ENCODE measurements at regions not wholly inside any gene's neighbourhood (a gene's known extent, or its start where the extent isn't known, plus 50 kb on each side); places are given as distances from the start of the nearest gene placed in this dataset.

GRCh38 chr6:153804755-153805330, 234.2 kb upstream of the OPRM1 start:
- Mint-ChIP-seq H3K27ac (no peak overlapping the region), H3K27me3 (ENCODE audit: insufficient read depth) (no peaks in the 10 kb centered on the region), H3K4me1 (ENCODE audit: low read depth) (no peaks in the 10 kb centered on the region), H3K4me3 (no peak overlapping the region), H3K36me3 (ENCODE audit: low read depth) (no peaks in the 10 kb centered on the region), H3K9me3 (no peaks in the 10 kb centered on the region)
- no peak for DNase-seq (ENCODE audit: low spot score)
- intact Hi-C loops (cut with micrococcal nuclease): no loop called here

DNA sequence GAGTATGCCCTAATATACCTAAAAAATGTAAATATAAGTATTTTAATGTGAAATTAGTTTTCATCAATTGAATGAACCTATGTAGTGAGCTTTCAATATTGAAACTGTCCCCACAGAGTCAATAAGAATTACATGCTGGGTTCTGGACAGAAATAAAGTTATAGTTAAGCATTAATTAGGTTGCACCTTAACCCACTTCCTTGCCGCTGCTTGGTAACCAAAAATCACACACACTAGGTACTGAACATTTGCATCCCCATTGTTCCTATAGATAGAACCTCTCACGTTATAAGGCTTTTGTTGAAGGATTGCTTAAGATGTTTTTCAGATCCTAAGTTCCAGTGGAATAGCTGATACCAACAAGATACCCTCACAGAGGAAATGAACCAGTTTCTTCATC, 237.1 kb upstream of the OPRM1 start:
- no peak overlapping the region for H3K27ac Mint-ChIP-seq
- H3K36me3 Mint-ChIP-seq (ENCODE audit: low read depth): no peaks in the 10 kb centered on the region
- no peak overlapping the region for H3K4me3 Mint-ChIP-seq
- H3K9me3 Mint-ChIP-seq: no peaks in the 10 kb centered on the region
- H3K27me3 Mint-ChIP-seq (ENCODE audit: insufficient read depth): no peaks in the 10 kb centered on the region
- no peak for DNase-seq (ENCODE audit: low spot score)
- no peaks in the 10 kb centered on the region for H3K4me1 Mint-ChIP-seq (ENCODE audit: low read depth)
- intact Hi-C loops (cut with micrococcal nuclease): no loop called here

DNA sequence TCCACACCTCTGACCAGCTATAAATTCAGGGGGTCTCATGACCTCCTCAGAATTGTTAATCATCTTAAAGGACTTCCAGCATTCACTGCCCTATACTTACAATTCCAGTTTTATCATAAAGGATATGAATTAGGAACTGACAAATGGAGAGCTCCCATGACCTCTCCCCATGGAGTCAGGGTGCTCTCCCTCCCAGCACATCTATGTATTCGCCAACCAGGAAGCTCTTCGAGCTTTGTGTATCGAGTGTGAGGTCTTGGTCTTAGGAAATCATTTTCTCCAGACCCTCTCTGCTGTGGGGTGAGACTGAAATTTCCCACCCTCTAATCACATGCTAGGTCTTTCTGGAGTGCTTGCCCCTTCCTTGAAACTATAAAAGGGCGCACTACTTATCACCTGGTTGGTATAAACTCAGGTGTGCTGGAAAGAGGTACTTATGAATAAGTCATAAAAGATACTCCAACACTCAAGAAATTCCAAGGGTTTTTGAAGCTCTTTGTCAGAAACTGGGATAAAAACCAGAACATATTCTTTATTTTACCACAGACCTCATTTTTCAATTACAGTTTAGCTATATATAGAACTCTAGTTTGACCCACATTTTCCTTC, 238.4 kb upstream of the OPRM1 start:
- Mint-ChIP-seq H3K36me3 (ENCODE audit: low read depth) (no peaks in the 10 kb centered on the region), H3K27me3 (ENCODE audit: insufficient read depth) (no peaks in the 10 kb centered on the region), H3K4me1 (ENCODE audit: low read depth) (no peaks in the 10 kb centered on the region), H3K4me3 (no peak overlapping the region), H3K9me3 (no peaks in the 10 kb centered on the region), H3K27ac (no peak overlapping the region)
- intact Hi-C loops (cut with micrococcal nuclease): no loop called here
- no peak for DNase-seq (ENCODE audit: low spot score)

- intact Hi-C loops (cut with micrococcal nuclease): no loop called here
These were observed 248.1 kb upstream of the OPRM1 start for GRCh38 chr6:153790876-153791473.

DNA sequence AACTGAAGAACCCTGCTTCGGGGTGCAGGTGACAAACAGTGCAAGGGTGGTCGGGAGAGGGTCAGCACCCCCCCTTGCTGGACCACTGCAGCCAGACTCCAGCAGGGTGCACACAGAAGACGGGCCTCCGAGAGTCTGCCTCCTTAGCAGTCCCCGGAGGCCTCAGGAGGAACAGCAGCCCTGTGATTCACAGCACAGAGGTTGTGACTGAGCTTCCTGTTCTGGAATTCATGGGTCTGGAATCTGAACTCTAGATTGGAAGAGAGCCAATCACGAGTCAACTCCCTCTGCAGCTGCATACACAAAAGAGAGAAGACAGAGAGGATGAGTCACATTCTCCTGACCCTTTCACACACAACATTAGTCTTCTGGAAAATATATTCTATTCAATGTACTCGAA, 249.0 kb upstream of the OPRM1 start:
- Mint-ChIP-seq H3K4me3 (no peak overlapping the region), H3K4me1 (ENCODE audit: low read depth) (no peaks in the 10 kb centered on the region), H3K27ac (no peak overlapping the region), H3K27me3 (ENCODE audit: insufficient read depth) (no peaks in the 10 kb centered on the region), H3K36me3 (ENCODE audit: low read depth) (no peaks in the 10 kb centered on the region), H3K9me3 (no peaks in the 10 kb centered on the region)
- DNase-seq (ENCODE audit: low spot score): no peak
- intact Hi-C loops (cut with micrococcal nuclease): no loop called here

More at GRCh38 chr6:153790876-153791473, 248.1 kb upstream of the OPRM1 start:
- H3K9me3 Mint-ChIP-seq: no peaks in the 10 kb centered on the region
- no peak for DNase-seq (ENCODE audit: low spot score)
- H3K4me3 Mint-ChIP-seq: no peak overlapping the region
- no peaks in the 10 kb centered on the region for H3K4me1 Mint-ChIP-seq (ENCODE audit: low read depth)
- no peaks in the 10 kb centered on the region for H3K36me3 Mint-ChIP-seq (ENCODE audit: low read depth)
- no peaks in the 10 kb centered on the region for H3K27me3 Mint-ChIP-seq (ENCODE audit: insufficient read depth)
- no peak overlapping the region for H3K27ac Mint-ChIP-seq

GRCh38 chr6:153787341-153787606, 251.8 kb upstream of the OPRM1 start:
- no peak overlapping the region for H3K27ac Mint-ChIP-seq
- no peak for DNase-seq (ENCODE audit: low spot score)
- intact Hi-C loops (cut with micrococcal nuclease): no loop called here
- no peaks in the 10 kb centered on the region for H3K36me3 Mint-ChIP-seq (ENCODE audit: low read depth)
- H3K27me3 Mint-ChIP-seq (ENCODE audit: insufficient read depth): no peaks in the 10 kb centered on the region
- H3K4me1 Mint-ChIP-seq (ENCODE audit: low read depth): no peaks in the 10 kb centered on the region
- no peaks in the 10 kb centered on the region for H3K9me3 Mint-ChIP-seq
- H3K4me3 Mint-ChIP-seq: no peak overlapping the region

GRCh38 chr6:153781306-153781705, 257.7 kb upstream of the OPRM1 start:
- intact Hi-C loops (cut with micrococcal nuclease): no loop called here
- no peaks in the 10 kb centered on the region for H3K4me1 Mint-ChIP-seq (ENCODE audit: low read depth)
- DNase-seq (ENCODE audit: low spot score): no peak
- H3K27ac Mint-ChIP-seq: no peak overlapping the region
- H3K36me3 Mint-ChIP-seq (ENCODE audit: low read depth): no peaks in the 10 kb centered on the region
- no peak overlapping the region for H3K4me3 Mint-ChIP-seq
- H3K9me3 Mint-ChIP-seq: no peaks in the 10 kb centered on the region
- no peaks in the 10 kb centered on the region for H3K27me3 Mint-ChIP-seq (ENCODE audit: insufficient read depth)

DNA sequence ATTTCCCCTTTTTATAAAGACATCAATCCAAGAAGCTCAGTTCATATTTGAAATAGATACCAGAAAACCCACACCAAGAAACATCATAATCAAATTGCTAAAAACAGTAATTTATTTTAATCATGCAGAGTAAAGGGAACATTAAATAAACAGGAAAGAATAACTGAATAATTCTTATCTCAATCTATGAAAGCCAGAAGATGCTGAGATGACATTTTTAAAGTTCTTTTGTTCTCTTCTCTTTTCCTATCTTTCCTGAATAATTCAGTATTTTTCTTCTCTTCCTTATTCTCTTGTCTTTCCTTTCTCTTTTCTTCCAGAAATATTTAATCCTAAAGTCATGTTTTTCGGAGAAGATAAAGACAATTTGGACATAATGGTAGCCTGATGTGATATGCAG, 259.0 kb upstream of the OPRM1 start:
- intact Hi-C loops (cut with micrococcal nuclease): no loop called here
- no peak for DNase-seq (ENCODE audit: low spot score)
- Mint-ChIP-seq H3K9me3 (no peaks in the 10 kb centered on the region), H3K4me1 (ENCODE audit: low read depth) (no peaks in the 10 kb centered on the region), H3K27me3 (ENCODE audit: insufficient read depth) (no peaks in the 10 kb centered on the region), H3K36me3 (ENCODE audit: low read depth) (no peaks in the 10 kb centered on the region), H3K4me3 (no peak overlapping the region), H3K27ac (no peak overlapping the region)

- no peak for DNase-seq (ENCODE audit: low spot score)
- Mint-ChIP-seq H3K27ac (no peak overlapping the region), H3K4me3 (no peak overlapping the region), H3K9me3 (no peaks in the 10 kb centered on the region), H3K36me3 (ENCODE audit: low read depth) (no peaks in the 10 kb centered on the region), H3K27me3 (ENCODE audit: insufficient read depth) (no peaks in the 10 kb centered on the region), H3K4me1 (ENCODE audit: low read depth) (no peaks in the 10 kb centered on the region)
- intact Hi-C loops (cut with micrococcal nuclease): no loop called here
These were observed 260.8 kb upstream of the OPRM1 start for GRCh38 chr6:153778216-153778615.

- DNase-seq (ENCODE audit: low spot score): no peak
- Mint-ChIP-seq H3K27ac (no peak overlapping the region), H3K36me3 (ENCODE audit: low read depth) (no peaks in the 10 kb centered on the region), H3K27me3 (ENCODE audit: insufficient read depth) (no peaks in the 10 kb centered on the region), H3K4me3 (no peak overlapping the region), H3K9me3 (no peaks in the 10 kb centered on the region), H3K4me1 (ENCODE audit: low read depth) (no peaks in the 10 kb centered on the region)
- intact Hi-C loops (cut with micrococcal nuclease): no loop called here
These were observed 267.5 kb upstream of the OPRM1 start for GRCh38 chr6:153771577-153771976.

GRCh38 chr6:153767127-153767526, 271.9 kb upstream of the OPRM1 start:
- no peak overlapping the region for H3K27ac Mint-ChIP-seq
- H3K4me3 Mint-ChIP-seq: no peak overlapping the region
- no peaks in the 10 kb centered on the region for H3K9me3 Mint-ChIP-seq
- no peaks in the 10 kb centered on the region for H3K4me1 Mint-ChIP-seq (ENCODE audit: low read depth)
- no peak for DNase-seq (ENCODE audit: low spot score)
- no peaks in the 10 kb centered on the region for H3K36me3 Mint-ChIP-seq (ENCODE audit: low read depth)
- H3K27me3 Mint-ChIP-seq (ENCODE audit: insufficient read depth): peaks cover 2% of the 10 kb centered on the region
- intact Hi-C loops (cut with micrococcal nuclease): no loop called here

GRCh38 chr6:153758516-153758915, 280.5 kb upstream of the OPRM1 start:
- H3K36me3 Mint-ChIP-seq (ENCODE audit: low read depth): no peaks in the 10 kb centered on the region
- no peaks in the 10 kb centered on the region for H3K4me1 Mint-ChIP-seq (ENCODE audit: low read depth)
- H3K27ac Mint-ChIP-seq: no peak overlapping the region
- no peak for DNase-seq (ENCODE audit: low spot score)
- no peak overlapping the region for H3K4me3 Mint-ChIP-seq
- intact Hi-C loops (cut with micrococcal nuclease): no loop called here
- H3K9me3 Mint-ChIP-seq: no peaks in the 10 kb centered on the region
- H3K27me3 Mint-ChIP-seq (ENCODE audit: insufficient read depth): no peaks in the 10 kb centered on the region

GRCh38 chr6:153735761-153736160, 303.3 kb upstream of the OPRM1 start:
- Mint-ChIP-seq H3K36me3 (ENCODE audit: low read depth) (no peaks in the 10 kb centered on the region), H3K4me3 (no peak overlapping the region), H3K27me3 (ENCODE audit: insufficient read depth) (no peaks in the 10 kb centered on the region), H3K27ac (no peak overlapping the region), H3K4me1 (ENCODE audit: low read depth) (no peaks in the 10 kb centered on the region), H3K9me3 (no peaks in the 10 kb centered on the region)
- DNase-seq (ENCODE audit: low spot score): no peak
- intact Hi-C loops (cut with micrococcal nuclease): no loop called here

DNA sequence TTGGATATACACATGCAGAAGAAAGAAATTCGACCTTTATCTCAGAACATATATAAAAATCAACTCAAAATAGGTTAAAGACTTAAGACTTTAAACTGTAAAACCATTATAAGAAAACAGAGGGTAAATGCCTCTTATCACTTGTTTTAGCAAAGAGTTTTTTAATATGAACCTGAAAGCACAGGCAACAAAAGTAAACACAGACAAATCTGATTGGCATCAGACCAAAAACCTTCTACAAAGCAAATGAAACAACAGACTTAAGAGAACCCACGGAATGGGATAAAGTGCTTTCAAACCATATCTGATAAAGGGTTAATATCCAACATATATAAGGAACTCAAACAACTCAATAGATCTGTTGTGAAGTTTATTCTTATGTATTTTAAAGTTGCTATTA, 309.9 kb upstream of the OPRM1 start:
- Mint-ChIP-seq H3K27ac (no peak overlapping the region), H3K4me3 (no peak overlapping the region), H3K36me3 (ENCODE audit: low read depth) (no peaks in the 10 kb centered on the region), H3K27me3 (ENCODE audit: insufficient read depth) (no peaks in the 10 kb centered on the region), H3K4me1 (ENCODE audit: low read depth) (no peaks in the 10 kb centered on the region), H3K9me3 (no peaks in the 10 kb centered on the region)
- intact Hi-C loops (cut with micrococcal nuclease): no loop called here
- no peak for DNase-seq (ENCODE audit: low spot score)
